NCI-H2171 (cell line): ENCODE measurements at regions not wholly inside any gene's neighbourhood (a gene's known extent, or its start where the extent isn't known, plus 50 kb on each side); places are given as distances from the start of the nearest gene placed in this dataset.
"Not testable (repeated sequence)": the region's sequence is repeated elsewhere in the genome, so short reads cannot be mapped to it uniquely, and the experiment has no call there.

Source experiments
- DNase-seq: peaks from one replicate; lab custom pipeline; 2025; lab: John Stamatoyannopoulos, UW

DNA sequence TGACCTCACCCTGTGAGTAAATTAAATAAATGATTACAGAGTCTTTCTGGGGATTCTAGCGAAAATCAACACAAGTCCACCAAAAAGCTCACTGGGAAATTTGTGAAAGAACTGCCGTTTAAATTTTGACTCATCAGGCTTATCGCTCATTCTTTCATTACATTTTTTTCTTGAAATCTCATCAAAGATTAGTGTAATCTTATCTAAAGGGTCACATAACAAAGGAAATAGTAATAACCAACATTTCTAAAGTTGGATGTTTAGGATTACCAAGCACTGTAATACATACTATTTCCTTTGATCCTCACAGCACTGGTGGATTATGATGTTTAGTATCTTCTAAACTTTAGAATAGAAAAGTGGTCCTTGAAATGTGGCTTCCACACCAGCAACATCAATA, 111.1 kb upstream of the CBLB start:
- DNase-seq = no peak

DNA sequence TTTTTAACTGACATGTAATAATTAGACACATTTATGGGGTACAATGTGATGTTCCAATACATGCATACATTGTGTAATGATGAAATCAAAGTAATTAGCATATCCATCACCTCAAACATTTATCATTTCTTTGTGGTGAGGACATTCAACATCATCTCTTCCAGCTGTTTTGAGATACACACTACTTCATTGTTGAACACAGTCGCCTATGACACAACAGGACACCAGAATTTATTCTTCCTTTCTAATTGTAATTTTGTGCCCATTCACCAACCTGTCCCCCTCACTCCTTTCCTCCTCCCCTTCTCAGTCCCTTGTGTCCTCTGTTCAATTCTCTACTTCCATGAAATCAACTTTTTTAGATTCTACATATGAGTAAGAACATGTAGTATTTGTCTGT, 113.4 kb upstream of the CBLB start:
- no peak for DNase-seq

DNA sequence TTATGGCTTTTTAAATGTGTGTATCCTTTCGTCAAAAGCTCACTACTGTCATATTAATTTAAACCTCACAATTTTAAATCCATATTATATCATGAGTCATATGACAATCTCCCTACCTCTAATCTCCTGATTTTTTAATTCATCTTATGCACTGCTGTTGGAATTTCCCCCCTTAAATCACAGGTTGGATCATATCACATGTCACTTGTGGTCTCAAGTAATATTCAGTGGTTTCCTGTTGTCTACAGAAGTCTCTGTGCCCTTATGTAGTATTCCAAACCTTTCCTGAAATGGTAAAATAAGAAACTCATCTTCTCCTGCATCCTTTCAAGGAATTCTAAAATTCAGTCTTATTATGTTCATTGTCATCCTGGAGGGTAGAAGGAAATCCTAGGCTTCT, 116.0 kb upstream of the CBLB start:
- DNase-seq = no peak

DNA sequence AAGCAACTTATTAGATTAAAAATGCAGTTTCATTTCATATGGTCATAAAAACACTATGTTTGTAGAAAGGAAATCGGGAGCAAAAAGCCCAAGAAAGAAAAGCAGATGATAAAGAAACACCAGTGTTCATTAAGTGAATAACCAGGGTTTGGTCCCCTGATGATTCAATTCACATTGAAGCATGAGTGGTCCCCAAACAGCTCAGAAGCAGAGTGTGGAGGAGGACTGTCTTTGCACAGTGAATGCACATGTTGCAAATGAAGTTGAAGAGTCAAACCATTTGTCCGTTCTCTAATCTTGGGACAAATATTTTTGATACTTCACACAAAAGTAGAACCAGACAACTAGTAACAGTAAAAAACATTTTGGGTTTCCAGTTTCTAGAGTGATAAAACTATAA, 117.5 kb upstream of the CBLB start:
- DNase-seq = not testable (repeated sequence)

DNA sequence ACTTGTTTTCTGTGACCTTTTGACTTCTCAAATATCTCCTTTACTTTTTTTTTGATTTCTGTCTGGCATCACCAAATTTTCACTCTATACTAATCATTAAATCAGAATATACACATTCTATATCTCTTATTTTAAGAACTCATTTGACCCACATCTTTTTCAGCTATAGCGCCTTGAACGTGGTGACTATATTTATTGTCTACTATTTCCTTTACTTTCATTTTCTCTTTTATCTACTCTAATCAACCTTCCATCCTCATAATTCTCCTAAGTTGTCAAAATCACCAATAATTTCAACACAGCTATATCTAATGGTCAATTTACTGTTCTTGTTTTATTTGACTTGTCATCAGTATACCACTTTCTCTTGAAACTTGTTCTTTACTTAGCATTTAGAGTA, 119.0 kb upstream of the CBLB start:
- DNase-seq = no peak

DNA sequence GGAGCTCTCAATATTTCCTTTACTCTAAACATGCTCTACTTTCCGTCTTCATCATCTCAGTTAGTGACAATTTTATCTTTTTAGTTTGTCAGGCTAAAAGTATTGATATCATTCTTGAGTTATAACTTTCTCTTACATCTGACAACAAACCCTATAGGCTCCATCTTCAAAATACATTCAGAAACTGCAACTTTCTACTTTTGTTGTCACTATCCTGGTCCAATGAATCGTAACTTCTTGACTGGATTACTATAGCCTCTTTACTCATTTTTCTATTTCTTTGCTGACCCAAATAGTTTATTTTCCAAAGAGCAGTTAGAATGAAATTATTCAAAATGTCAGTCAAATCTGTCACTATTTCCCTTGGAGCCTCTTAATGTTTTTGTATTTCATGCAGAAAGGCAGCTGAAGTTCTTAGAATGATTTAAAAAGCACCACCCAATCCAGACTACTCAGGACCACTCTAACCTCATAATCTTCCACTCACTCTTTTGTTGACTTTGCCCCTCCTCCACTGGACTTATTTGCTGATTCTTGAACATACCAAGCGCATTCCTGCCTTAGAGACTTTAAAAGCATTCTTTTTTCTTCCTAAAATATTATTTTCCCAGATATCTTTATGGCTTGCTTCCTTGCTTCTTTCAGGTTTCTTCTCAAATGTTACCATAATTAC, 119.9 kb upstream of the CBLB start:
- DNase-seq = no peak

DNA sequence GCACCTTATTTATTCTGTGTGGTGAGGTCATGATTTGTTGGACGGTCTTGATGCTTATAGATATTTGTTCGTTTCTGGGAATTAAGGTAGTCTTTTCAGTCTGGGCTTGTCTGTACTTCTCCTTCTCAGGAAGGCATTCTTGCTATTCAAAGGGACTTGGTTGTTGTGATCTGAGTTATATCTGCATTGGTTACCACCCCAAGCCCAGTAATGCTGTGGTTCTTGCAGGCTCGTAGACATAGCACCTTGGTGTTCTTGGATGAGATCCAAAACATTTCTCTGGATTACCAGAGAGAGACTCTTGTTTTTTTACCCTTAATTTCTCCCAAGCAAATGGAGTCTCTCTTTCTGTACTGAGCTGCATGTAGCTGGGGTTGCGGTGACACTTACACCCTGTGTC, 128.0 kb upstream of the CBLB start:
- DNase-seq = no peak

DNA sequence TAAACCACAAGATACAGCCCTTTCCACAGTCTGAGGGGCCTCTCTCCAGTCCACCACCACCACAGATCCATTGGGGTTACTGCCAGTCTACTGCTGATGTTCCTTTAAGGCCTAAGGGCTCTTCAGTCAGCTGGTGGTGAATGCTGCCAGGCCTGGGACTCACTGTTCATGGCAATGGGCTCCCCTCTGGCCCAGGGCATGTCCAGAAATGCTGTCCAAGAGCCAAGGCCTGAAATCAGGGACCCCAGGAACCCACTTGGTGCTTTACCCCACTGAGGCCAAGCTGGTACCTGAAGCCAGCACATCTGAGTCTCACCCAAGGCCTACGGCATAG, 128.6 kb upstream of the CBLB start:
- no peak for DNase-seq

DNA sequence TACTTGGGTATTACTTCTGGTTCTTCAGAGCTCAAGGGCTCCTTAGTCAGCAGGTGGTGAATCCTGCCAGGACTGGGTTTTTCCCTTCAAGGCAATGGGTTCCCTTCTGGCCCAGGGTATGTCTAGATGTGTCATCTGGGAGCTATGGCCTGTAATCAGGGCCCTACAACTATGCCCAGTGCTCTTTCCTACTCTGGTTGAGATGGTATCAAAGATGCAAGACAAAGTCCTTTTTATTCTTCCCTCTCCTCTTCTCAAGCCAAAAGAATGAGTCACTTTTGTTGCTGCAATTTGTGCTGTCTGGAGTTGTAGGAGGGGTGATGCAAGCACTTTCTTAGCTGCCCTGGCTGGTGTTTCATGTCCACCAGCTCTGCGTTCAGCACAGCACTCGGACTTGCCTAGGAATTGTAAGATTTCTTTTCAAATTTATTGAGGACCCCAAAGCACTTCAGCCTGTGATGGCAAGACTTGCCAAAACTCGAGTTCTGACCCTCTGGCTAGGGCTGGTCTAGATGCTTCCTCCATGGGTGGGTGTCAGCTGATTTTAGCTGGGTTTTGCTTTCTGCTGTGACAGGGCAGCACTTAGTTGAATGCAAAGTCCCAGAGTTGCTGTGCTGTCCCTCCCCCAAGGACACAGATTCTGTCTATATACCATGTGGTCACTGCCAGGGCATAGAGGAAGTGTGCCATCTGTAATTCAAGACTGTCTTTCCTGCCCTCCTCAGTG, 129.2 kb upstream of the CBLB start:
- no peak for DNase-seq

DNA sequence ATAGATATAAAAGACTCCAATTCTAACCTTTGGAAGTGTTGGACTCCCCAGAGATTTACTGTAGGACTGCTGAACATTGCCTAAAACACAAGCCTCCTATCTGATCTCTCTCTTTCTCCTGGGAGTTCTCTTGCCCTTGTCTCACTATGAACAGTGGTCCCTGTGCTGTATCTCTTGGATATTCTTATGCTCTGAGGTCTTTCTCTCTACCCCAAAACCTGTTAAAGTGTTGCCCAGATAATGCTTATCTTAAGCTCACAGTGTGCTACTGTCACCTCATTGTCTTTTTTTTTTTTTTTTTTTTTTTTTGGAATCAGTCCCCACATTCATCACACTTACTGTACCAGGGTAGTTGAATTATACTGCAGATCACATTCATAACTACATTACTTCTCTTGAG, 131.0 kb upstream of the CBLB start:
- DNase-seq = no peak

DNA sequence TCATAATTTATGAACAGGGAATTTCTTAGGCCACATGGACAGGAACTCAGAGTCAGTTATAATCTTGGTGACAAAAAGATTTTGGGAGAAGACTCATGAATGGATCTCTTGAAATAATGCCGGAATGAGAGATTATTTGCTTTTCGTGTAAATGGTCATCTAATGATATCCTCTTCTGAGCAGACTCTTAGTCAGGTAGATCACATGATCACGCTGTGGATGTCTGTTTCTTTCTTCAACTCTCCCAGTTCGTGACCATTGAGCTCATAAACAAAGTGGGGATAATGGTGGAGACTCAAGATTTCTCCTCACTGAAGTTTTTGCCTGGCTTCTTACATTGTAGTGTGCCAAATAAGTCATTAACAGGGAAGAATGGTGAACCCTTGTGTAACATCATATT, 133.1 kb upstream of the CBLB start:
- no peak for DNase-seq

DNA sequence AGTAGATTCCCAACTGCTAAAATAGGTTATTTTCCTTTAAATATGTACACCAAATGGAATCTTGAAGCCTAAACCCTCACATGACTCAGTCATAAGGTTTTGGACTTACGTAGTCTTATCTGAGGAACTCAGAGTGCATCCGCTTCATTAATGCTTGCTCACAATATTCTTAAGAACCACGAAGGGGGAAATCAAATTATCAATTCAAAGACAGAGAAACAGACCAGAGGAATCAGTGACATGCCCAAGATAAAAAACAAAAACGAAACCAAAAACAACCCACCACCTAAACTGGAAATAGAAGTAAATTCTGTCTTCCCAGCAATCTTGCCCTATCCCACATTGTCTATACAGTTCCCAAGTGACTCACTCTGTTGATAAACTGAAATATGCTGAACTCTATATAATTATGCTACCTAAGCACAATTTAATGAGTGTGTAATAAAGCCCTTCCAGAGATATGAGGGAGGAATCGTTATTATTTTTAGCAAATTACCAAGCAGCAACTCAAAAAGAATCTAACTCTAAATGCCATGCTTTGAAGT, 135.4 kb upstream of the CBLB start:
- no peak for DNase-seq

DNA sequence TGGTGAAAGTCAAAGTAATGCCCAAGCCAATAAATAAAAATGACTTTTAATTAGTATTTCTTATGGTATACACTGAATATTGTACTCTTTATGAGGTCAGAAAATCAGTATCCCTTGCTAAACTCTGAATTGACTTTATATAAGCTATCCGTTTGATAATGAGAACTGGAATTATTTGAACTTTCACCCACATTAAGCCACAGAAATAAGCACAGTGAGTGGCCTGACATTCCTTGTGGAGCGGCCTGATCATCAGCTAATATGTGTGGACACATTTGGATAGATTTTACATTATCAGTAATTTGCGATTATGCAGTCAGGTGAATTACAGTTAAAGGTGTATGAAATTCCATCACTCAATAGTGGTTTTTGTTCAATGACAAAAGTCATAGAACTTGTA, 136.0 kb upstream of the CBLB start:
- DNase-seq = no peak

DNA sequence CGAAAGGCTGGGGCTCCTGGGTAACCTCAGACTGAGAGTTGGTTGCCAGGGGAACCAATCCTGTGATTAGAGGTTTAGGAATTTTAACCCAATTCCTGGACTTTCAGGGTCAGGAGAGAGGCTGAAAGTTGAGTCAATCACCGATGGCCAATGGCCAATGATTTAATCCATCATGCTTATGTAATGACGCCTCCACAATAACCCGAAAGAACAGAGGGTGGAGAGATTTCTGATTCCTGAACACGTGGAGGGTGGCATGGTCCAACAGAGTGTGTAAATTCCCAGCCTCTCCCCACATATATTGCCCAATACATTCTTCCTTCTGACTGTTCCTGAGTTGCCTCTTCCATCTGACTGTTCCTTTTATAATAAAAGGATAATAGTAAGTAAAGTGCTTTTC, 137.2 kb upstream of the CBLB start:
- no peak for DNase-seq

DNA sequence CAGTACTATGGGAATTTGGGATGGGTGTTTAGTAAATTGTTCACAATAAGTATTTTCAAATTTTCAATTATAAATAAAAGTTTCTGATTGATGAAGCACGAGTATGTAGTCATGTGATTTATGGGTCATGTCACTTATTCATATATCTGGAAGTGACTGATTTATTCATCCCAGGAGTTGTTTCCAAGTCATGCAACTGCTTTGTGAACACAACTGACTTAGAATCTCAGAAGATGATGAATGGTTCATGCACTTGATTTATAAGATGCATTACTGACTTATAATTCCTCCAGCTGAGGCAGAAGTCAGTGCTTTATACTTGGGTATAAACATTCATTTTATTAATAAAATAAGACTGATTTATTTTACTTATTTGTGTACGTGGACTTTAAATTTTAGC, 137.8 kb upstream of the CBLB start:
- DNase-seq = no peak

DNA sequence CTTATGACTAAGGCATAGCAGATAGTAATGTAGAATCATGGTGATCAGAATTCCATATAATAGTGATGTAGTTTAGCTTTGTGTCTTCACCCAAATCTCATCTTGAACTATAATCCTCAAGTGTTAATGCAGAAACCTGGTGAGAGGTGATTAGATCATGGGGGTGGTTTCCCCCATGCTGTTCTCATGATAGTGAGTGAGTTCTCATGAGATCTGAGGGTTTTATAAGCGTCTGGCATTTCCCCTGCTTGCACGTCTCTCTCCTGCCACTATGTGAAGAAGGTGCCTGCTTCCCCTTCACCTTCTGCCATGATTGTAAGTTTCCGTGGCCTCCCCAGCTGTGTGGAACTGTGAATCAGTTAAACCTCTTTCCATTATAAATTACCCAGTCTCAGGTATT, 138.7 kb upstream of the CBLB start:
- no peak for DNase-seq

DNA sequence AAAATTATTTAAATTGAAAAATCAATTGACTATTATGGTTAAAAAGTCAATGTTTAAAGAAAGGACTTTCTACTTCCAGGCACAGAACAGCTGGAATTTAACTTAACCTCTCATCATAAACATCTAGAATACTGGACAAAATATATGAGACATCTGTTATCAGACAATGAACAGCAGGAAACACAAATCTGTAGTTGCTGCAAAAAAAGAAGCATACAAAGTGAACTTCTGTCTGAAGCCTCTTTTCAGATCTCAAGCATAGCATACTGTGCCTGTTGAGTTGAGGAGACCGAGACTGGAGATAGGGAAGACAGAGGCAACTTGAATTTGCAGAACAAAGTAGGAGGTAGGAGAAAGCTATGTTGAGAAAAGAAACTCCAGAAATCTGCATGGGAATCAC, 140.0 kb upstream of the CBLB start:
- no peak for DNase-seq

DNA sequence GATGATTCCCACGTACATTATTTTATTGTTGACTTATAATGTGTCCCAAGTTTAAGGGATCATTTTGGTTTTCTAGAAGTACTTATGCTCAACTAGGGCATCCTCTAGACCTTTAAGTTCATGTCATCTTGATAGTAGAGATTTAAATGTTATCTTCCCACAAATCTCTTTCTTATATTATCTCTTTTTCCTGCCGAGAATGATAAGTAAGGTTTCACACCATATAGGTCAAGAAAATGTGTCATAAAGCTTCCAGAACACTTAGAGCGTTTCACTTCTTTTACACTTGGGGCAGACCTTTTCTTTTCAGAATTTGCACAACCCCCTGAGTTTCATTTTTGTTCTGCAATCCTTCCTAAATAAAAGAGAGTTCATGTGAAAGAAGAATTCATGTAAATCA, 142.0 kb upstream of the CBLB start:
- no peak for DNase-seq

DNA sequence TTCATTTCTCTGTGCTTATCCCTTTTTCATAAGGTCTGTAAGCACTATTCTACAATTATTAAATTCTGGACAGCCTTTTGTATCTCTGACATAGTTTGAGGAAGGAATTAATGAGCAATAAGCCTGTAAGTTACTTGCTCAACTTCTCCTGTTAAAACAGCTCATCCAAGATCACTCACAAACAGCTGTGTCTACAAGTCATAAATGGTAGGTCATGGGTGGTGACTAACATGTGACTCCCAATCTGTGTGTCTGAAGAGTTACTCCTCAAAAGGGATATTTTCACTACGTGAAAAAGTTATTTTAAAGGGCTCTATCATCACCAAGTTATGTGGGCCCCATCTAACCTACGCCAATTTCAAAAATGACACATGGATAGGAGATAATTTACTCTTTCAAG, 145.2 kb upstream of the CBLB start:
- DNase-seq = no peak

DNA sequence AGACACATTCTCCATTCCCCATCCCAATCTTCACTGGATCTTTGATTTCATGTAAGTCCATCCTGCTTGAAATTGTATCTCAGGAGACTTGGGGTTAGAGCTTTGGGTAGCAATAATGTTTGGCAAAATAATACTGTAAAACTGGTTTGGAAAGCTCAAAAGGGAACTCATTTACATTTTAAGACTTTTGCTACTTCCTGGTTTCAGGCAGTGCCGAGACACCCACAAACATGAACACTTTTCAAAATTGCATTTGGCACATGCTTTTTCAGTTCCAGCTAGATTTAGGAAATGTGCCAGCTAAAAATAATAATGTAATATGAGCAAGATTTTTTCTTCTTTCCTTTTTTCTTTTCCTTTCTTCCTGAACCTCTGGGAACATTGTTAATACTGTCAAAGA, 145.7 kb upstream of the CBLB start:
- no peak for DNase-seq

DNA sequence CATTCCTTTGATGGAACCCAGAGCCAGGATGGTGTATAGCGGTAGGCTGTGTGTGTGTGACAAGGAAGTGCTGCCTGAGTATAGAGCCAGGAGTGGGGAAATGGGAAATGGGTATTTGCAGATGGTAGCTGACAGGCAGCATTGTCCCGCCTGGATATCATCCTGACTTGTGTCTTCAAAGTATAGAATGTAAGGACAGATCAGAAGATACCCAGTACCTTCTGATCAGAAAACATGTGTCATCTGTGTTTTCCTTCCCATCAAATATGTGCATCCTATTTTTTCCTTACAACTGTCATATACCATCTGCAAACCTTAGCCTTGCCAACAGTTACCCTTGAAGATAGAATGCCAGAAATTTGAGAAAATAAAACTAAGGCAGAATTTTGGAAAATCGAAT, 146.2 kb upstream of the CBLB start:
- DNase-seq = no peak

DNA sequence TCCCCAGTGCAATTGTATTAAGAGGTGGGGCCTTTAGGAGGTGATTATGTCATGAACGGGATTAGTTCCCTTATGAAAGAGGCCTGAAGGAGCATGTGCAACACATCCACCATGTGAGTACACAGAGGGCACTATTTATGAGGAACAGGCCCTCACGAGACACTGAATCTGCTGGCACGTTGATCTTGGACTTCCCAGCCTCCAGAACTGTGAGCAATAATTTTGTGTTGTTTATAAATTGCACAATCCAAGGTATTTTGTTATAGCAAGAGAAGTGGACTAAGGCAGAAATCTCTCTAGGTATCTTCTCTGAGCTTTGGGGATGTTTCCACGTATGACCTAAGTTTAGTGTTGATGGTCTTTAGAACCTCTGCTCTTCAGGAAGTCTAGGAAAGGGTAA, 149.3 kb upstream of the CBLB start:
- DNase-seq = no peak

DNA sequence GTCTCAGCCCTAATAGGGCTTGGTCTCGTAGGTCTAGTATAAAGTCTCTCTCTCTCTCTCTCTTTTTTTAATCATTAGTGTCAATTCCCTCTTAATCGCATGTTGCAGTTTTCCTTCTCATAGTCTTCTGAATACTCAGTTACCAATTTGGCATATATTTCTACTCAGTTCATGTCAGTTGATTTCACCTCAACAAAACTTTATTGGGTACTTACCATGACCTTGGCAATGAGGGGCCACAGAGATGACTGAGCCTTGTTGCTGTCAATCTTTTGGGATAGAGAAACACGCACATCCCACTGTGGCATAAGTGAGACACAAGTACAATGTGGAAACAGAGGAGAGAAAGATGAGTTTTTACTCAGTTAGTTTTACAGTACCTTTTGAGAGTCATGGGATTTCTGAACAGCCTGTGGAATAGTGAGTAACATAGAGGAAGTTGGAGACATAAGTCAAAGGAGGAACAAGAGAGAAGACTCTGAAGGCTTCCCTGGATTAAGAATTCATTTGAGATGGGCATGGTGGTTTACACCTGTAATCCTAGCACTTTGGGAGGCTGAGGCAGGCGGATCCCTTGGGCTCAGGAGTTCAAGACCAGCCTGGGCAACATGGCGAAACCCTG, 150.2 kb upstream of the CBLB start:
- DNase-seq = no peak

DNA sequence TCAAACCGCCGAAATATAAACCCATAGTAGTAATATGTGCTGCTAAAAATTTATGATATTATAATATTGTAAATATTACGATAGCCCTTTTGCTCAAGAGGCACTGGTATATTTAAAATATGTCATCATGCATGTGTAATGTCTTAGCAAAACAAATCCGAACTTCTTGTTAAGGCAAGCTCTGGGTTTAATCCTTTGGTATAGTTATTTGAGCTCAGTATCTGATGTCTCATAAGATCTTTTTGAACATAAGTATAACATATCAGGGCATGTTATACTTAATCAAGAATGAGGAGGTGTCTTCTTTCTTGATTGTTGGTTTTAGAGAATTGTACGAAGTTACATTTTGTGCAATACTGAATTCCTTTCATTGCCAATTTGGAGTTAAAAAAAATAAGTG, 154.1 kb upstream of the CBLB start:
- no peak for DNase-seq
